MM.1S (cell line): ENCODE measurements at regions not wholly inside any gene's neighbourhood (a gene's known extent, or its start where the extent isn't known, plus 50 kb on each side); places are given as distances from the start of the nearest gene placed in this dataset.

ENCODE experiments used
- DNase-seq: peaks from one replicate; pipeline ENCODE4 v3.0.0-alpha.2; 2015
- H2AFZ ChIP-seq: fragments of 300-600 bp; sonication (generic); 2 replicates; pipeline ENCODE4 v1.6.0; 2016; ENCODE audit warnings: antibody characterized with exemption, low read length
- H3F3A ChIP-seq: fragments of 300-600 bp; sonication (generic); 2 replicates; pipeline ENCODE4 v1.6.1; 2016; ENCODE audit warnings: mild to moderate bottlenecking, antibody characterized with exemption, low read length, moderate library complexity, mixed read lengths; ENCODE audit not compliant: insufficient read depth
- H3K27ac ChIP-seq: fragments of 300-600 bp; sonication (generic); 2 replicates; pipeline ENCODE4 v1.5.1; 2016; ENCODE audit warnings: mild to moderate bottlenecking, low read length
- H3K27me3 ChIP-seq: fragments of 300-600 bp; sonication (generic); replicated peaks from 2 replicates; pipeline ENCODE4 v1.6.0; 2016; ENCODE audit warnings: low read length; ENCODE audit not compliant: insufficient read depth
- H3K36me3 ChIP-seq: fragments of 300-600 bp; sonication (generic); replicated peaks from 2 replicates; pipeline ENCODE4 v1.6.1; 2016; ENCODE audit warnings: mild to moderate bottlenecking, low read length, mixed read lengths; ENCODE audit not compliant: insufficient read depth
- H3K4me1 ChIP-seq: fragments of 300-600 bp; sonication (generic); 2 replicates; pipeline ENCODE4 v1.6.1; 2016; ENCODE audit warnings: low read length, mixed read lengths
- H3K4me2 ChIP-seq: fragments of 300-600 bp; sonication (generic); 2 replicates; pipeline ENCODE4 v1.6.0; 2016; ENCODE audit warnings: low read depth, low read length
- H3K4me3 ChIP-seq: fragments of 300-600 bp; sonication (generic); 2 replicates; pipeline ENCODE4 v1.5.1; 2016; ENCODE audit warnings: low read length, mixed read lengths
- H3K79me2 ChIP-seq: fragments of 300-600 bp; sonication (generic); 2 replicates; pipeline ENCODE4 v1.6.1; 2016; ENCODE audit warnings: mixed run types, low read length, mixed read lengths
- H3K9ac ChIP-seq: fragments of 300-600 bp; sonication (generic); 2 replicates; pipeline ENCODE4 v1.6.1; 2016; ENCODE audit warnings: low read length, mixed read lengths
- H3K9me2 ChIP-seq: fragments of 300-600 bp; sonication (generic); replicated peaks from 2 replicates; pipeline ENCODE4 v1.6.1; 2016; ENCODE audit warnings: mild to moderate bottlenecking, low read length, mixed read lengths; ENCODE audit not compliant: insufficient read depth
- H3K9me3 ChIP-seq: fragments of 300-600 bp; sonication (generic); replicated peaks from 2 replicates; pipeline ENCODE4 v1.6.1; 2016; ENCODE audit warnings: mild to moderate bottlenecking, low read length, mixed read lengths; ENCODE audit not compliant: insufficient read depth
- H4K20me1 ChIP-seq: fragments of 300-600 bp; sonication (generic); 2 replicates; pipeline ENCODE4 v1.6.1; 2016; ENCODE audit warnings: mild to moderate bottlenecking, low read length, moderate library complexity, mixed read lengths; ENCODE audit not compliant: insufficient read depth
- EZH2 ChIP-seq: fragments of 300-600 bp; sonication (generic); optimal IDR thresholded peaks from 2 replicates; pipeline ENCODE3; 2017; ENCODE audit warnings: low read depth, mild to moderate bottlenecking, antibody characterized with exemption, low read length, mixed read lengths
- EZH2phosphoT487 ChIP-seq: fragments of 300-600 bp; sonication (generic); IDR thresholded peaks from 2 replicates; pipeline ENCODE4 v1.6.1; 2018; ENCODE audit warnings: antibody characterized with exemption, low read length
- TF ChIP-seq, protein P1 (sequence below): fragments of 300-600 bp; sonication (generic); IDR thresholded peaks from 2 replicates; pipeline ENCODE4 v1.5.1; 2016; ENCODE audit warnings: antibody characterized with exemption, low read length, mixed read lengths

DNA sequence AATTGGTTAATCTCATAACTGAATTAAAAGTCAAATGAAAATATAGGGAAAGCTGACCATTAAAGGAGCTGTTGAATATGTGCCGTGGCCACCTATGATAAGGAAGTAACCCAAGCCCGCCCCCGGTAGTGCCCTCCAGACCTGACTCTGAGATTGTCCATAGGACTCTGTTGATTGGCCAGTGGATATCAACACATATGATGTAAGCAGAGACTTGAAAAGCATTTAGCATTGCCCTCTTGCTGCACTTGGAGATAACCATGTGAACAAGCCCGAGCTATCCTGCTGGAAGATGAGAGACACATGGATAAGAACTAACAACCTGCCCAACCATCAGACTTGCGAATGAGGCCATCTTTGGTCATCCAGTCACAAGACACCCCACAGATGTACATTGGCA lies 83.2 kb downstream of the LINC00237 start:
- H3K9ac ChIP-seq = no peak overlapping the region
- TF ChIP-seq EZH2phosphoT487 (no peak), EZH2 (no peak)
- TF ChIP-seq, protein P1, sequence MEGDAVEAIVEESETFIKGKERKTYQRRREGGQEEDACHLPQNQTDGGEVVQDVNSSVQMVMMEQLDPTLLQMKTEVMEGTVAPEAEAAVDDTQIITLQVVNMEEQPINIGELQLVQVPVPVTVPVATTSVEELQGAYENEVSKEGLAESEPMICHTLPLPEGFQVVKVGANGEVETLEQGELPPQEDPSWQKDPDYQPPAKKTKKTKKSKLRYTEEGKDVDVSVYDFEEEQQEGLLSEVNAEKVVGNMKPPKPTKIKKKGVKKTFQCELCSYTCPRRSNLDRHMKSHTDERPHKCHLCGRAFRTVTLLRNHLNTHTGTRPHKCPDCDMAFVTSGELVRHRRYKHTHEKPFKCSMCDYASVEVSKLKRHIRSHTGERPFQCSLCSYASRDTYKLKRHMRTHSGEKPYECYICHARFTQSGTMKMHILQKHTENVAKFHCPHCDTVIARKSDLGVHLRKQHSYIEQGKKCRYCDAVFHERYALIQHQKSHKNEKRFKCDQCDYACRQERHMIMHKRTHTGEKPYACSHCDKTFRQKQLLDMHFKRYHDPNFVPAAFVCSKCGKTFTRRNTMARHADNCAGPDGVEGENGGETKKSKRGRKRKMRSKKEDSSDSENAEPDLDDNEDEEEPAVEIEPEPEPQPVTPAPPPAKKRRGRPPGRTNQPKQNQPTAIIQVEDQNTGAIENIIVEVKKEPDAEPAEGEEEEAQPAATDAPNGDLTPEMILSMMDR = no peak
- H3K27me3 ChIP-seq = no peaks in the 10 kb centered on the region
- no peak overlapping the region for H3K27ac ChIP-seq
- DNase-seq = no peak
- H3K4me3 ChIP-seq = no peak overlapping the region
- H4K20me1 ChIP-seq = no peaks in the 10 kb centered on the region
- H3K9me3 ChIP-seq = no peaks in the 10 kb centered on the region
- no peaks in the 10 kb centered on the region for H3K9me2 ChIP-seq
- H3K79me2 ChIP-seq = no peaks in the 10 kb centered on the region
- no peaks in the 10 kb centered on the region for H3F3A ChIP-seq
- H3K4me2 ChIP-seq = no peak overlapping the region
- no peak overlapping the region for H2AFZ ChIP-seq
- no peaks in the 10 kb centered on the region for H3K36me3 ChIP-seq
- H3K4me1 ChIP-seq = no peaks in the 10 kb centered on the region

DNA sequence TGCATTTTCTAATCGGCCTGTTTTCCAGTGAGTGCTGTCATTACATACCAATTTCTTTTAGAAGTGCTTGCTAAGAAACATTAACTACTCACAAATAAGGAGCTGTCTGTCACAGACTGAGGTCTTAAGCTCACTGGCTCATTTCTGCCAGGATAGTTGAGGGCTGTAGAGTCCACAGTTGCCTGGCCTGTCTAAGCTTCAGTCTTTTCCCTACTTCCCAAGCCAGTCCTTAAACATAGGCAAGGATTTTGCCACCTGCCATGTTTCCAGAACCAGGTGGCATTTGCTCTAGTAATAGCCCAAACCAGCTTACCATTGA lies 84.7 kb downstream of the LINC00237 start:
- Histone ChIP-seq H3K27me3 (no peaks in the 10 kb centered on the region), H2AFZ (no peak overlapping the region), H3K36me3 (no peaks in the 10 kb centered on the region), H3K79me2 (no peaks in the 10 kb centered on the region), H3K27ac (no peak overlapping the region), H3K4me2 (no peak overlapping the region), H3K9ac (no peak overlapping the region), H3K4me3 (no peak overlapping the region), H3K4me1 (no peaks in the 10 kb centered on the region), H4K20me1 (no peaks in the 10 kb centered on the region), H3K9me2 (no peaks in the 10 kb centered on the region), H3K9me3 (no peaks in the 10 kb centered on the region), H3F3A (no peaks in the 10 kb centered on the region)
- no peak for DNase-seq
- TF ChIP-seq EZH2 = no peak

GRCh38 chr20:21020659-21021471 lies 85.3 kb downstream of the LINC00237 start:
- no peaks in the 10 kb centered on the region for H3K27me3 ChIP-seq
- H3K9me3 ChIP-seq = no peaks in the 10 kb centered on the region
- no peaks in the 10 kb centered on the region for H3K36me3 ChIP-seq
- H3K9me2 ChIP-seq = no peaks in the 10 kb centered on the region
- H3K9ac ChIP-seq = no peak overlapping the region
- no peaks in the 10 kb centered on the region for H4K20me1 ChIP-seq
- H2AFZ ChIP-seq = no peak overlapping the region
- no peak overlapping the region for H3K27ac ChIP-seq
- H3K4me2 ChIP-seq = no peak overlapping the region
- H3K79me2 ChIP-seq = no peaks in the 10 kb centered on the region
- DNase-seq = no peak
- H3K4me3 ChIP-seq = no peak overlapping the region
- no peaks in the 10 kb centered on the region for H3F3A ChIP-seq
- H3K4me1 ChIP-seq = no peaks in the 10 kb centered on the region
- TF ChIP-seq, protein P1 = no peak
- TF ChIP-seq EZH2 = no peak
